Esophagus squamous epithelium (tissue), 5 donors: ENCODE measurements at regions not wholly inside any gene's neighbourhood (a gene's known extent, or its start where the extent isn't known, plus 50 kb on each side); places are given as distances from the start of the nearest gene placed in this dataset.

ENCODE experiments used
- DNase-seq: peaks from one replicate; lab custom pipeline; 2025; lab: John Stamatoyannopoulos, UW
- H3K27ac ChIP-seq, 4 donors: fragments of 200-600 bp; sonication (generic); one replicate each; pipeline ENCODE4 v1.5.1; 2016 to 2019; ENCODE audit warnings: mild to moderate bottlenecking in 1 of 4
- H3K27me3 ChIP-seq, 4 donors: fragments of 200-600 bp; sonication (generic); 1 replicate in 3 of 4; 2 replicates in 1 of 4; pipeline versions ENCODE4 v1.5.1 to v1.6.0; 2017 to 2021; ENCODE audit warnings: antibody characterized with exemption in 1 of 4
- H3K36me3 ChIP-seq, 3 donors: fragments of 200-600 bp; sonication (generic); one replicate each; pipeline ENCODE4 v1.5.1; 2016 to 2019
- H3K4me1 ChIP-seq, 3 donors: fragments of 200-600 bp; sonication (generic); one replicate each; pipeline ENCODE4 v1.5.1; 2017 to 2019
- H3K4me3 ChIP-seq, 4 donors: fragments of 200-600 bp; sonication (generic); 1 replicate in 3 of 4; 2 replicates in 1 of 4; pipeline ENCODE4 v1.5.1; 2016 to 2019; ENCODE audit warnings: mild to moderate bottlenecking in 2 of 4, moderate library complexity in 1 of 4
- H3K9me3 ChIP-seq, 3 donors: fragments of 200-600 bp; sonication (generic); one replicate each; pipeline ENCODE4 v1.5.1; 2016 to 2019
- CTCF ChIP-seq, 6 experiments: fragments of 450-650 bp in 4 of 6; fragments of 200-600 bp in 2 of 6; sonication (generic) in 2 of 6; IDR thresholded peaks; one replicate each; pipeline ENCODE4 v1.5.1; 2016 to 2019; ENCODE audit warnings: antibody characterized with exemption in 6 of 6, mild to moderate bottlenecking in 4 of 6, moderate library complexity in 4 of 6
- POLR2A ChIP-seq, 4 donors: fragments of 450-650 bp; IDR thresholded peaks; one replicate each; pipeline ENCODE4 v1.6.1; 2017; ENCODE audit warnings: antibody characterized with exemption in 4 of 4, mild to moderate bottlenecking in 4 of 4, moderate library complexity in 3 of 4
- WGBS, 2 donors: methylation state at CpG; one replicate each; pipeline ENCODE4 v1.1.5; 2018; 5-methylcytosine and 5-hydroxymethylcytosine counted together
- intact Hi-C: fragments of 100-400 bp; cut with DNase I; formaldehyde crosslinking; loops from one replicate; pipeline ENCODE4 v1.15.0; 2022
- donor health status: DM: yes; HTN: yes; CAD: no.

GRCh38 chr4:173821876-173822275 is 291.8 kb upstream of the HAND2 start:
- Histone ChIP-seq H3K27me3 (no peaks in the 10 kb centered on the region), H3K4me3 (no peak overlapping the region), H3K27ac (no peak overlapping the region), H3K4me1 (no peaks in the 10 kb centered on the region), H3K9me3 (no peaks in the 10 kb centered on the region), H3K36me3 (no peaks in the 10 kb centered on the region)
- DNase-seq: no peak
- TF ChIP-seq CTCF (IDR thresholded peaks at IDR 0.05): no peak
- no peak for TF ChIP-seq POLR2A (IDR thresholded peaks at IDR 0.05)
- intact Hi-C loops: no loop called here
- 50 to 53% methylated on average over 3 of the region's 3 CpGs for WGBS, 2 donors

- 50% methylated on average over 1 of the region's 1 CpG for WGBS, 2 donors
- Histone ChIP-seq H3K36me3 (no peaks in the 10 kb centered on the region), H3K27ac (no peak overlapping the region), H3K4me1 (no peaks in the 10 kb centered on the region), H3K9me3 (no peaks in the 10 kb centered on the region), H3K27me3 (no peaks in the 10 kb centered on the region), H3K4me3 (no peak overlapping the region)
- intact Hi-C loops: no loop called here
- no peak for DNase-seq
- TF ChIP-seq CTCF (IDR thresholded peaks at IDR 0.05) (no peak), POLR2A (IDR thresholded peaks at IDR 0.05) (no peak)
These were observed 291.0 kb upstream of the HAND2 start for GRCh38 chr4:173821036-173821435.

- no peak for TF ChIP-seq POLR2A (IDR thresholded peaks at IDR 0.05)
- no peak for TF ChIP-seq CTCF (IDR thresholded peaks at IDR 0.05)
- WGBS, 2 donors: 56 to 73% methylated on average over 2 of the region's 2 CpGs
- DNase-seq: no peak
- intact Hi-C loops: no loop called here
- Histone ChIP-seq H3K27ac (no peak overlapping the region), H3K4me3 (no peak overlapping the region), H3K9me3 (no peaks in the 10 kb centered on the region), H3K4me1 (no peaks in the 10 kb centered on the region), H3K27me3 (no peaks in the 10 kb centered on the region), H3K36me3 (no peaks in the 10 kb centered on the region)
These were observed 277.3 kb upstream of the HAND2 start for GRCh38 chr4:173807347-173807746.

GRCh38 chr4:173805884-173806283 is 275.9 kb upstream of the HAND2 start:
- no peak overlapping the region for H3K4me3 ChIP-seq

GRCh38 chr4:173802662-173803022 is 272.6 kb upstream of the HAND2 start:
- TF ChIP-seq CTCF (IDR thresholded peaks at IDR 0.05): no peak
- intact Hi-C loops: no loop called here
- no peaks in the 10 kb centered on the region for H3K27me3 ChIP-seq
- DNase-seq: no peak
- H3K27ac ChIP-seq: no peak overlapping the region
- no peaks in the 10 kb centered on the region for H3K36me3 ChIP-seq
- no peak overlapping the region for H3K4me3 ChIP-seq
- H3K4me1 ChIP-seq: no peaks in the 10 kb centered on the region
- H3K9me3 ChIP-seq: no peaks in the 10 kb centered on the region

More at GRCh38 chr4:173805884-173806283, 275.9 kb upstream of the HAND2 start:
- no peak overlapping the region for H3K27ac ChIP-seq
- no peak for DNase-seq
- H3K36me3 ChIP-seq: no peaks in the 10 kb centered on the region
- intact Hi-C loops: no loop called here
- no peaks in the 10 kb centered on the region for H3K9me3 ChIP-seq
- no peaks in the 10 kb centered on the region for H3K4me1 ChIP-seq
- 74 to 86% methylated on average over 1 of the region's 1 CpG for WGBS, 2 donors
- TF ChIP-seq CTCF (IDR thresholded peaks at IDR 0.05): no peak
- TF ChIP-seq POLR2A (IDR thresholded peaks at IDR 0.05): no peak
- no peaks in the 10 kb centered on the region for H3K27me3 ChIP-seq
